Astrocyte of the cerebellum (primary cell): ENCODE measurements at regions not wholly inside any gene's neighbourhood (a gene's known extent, or its start where the extent isn't known, plus 50 kb on each side); places are given as distances from the start of the nearest gene placed in this dataset.
"Not testable (repeated sequence)": the region's sequence is repeated elsewhere in the genome, so short reads cannot be mapped to it uniquely, and the experiment has no call there.

ENCODE experiments used
- DNase-seq: peaks from one replicate; pipeline ENCODE4 v3.0.0-alpha.2; 2011; ENCODE audit warnings: low read depth
- H3K4me3 ChIP-seq: 2 replicates; pipeline ENCODE4 v1.5.1; 2011; ENCODE audit warnings: mild to moderate bottlenecking, low read depth, low read length, moderate library complexity
- in situ Hi-C: cut with HindIII; loops from 2 replicates; pipeline ENCODE4 v1.10.0; 2017; ENCODE audit warnings: low sequenced_read_pairs
- TF ChIP-seq, protein P1 (sequence below): IDR thresholded peaks from 2 replicates; pipeline ENCODE4 v1.5.1; 2012; ENCODE audit warnings: low read length, low read depth, moderate library complexity, mild to moderate bottlenecking; ENCODE audit errors: missing control alignments

DNA sequence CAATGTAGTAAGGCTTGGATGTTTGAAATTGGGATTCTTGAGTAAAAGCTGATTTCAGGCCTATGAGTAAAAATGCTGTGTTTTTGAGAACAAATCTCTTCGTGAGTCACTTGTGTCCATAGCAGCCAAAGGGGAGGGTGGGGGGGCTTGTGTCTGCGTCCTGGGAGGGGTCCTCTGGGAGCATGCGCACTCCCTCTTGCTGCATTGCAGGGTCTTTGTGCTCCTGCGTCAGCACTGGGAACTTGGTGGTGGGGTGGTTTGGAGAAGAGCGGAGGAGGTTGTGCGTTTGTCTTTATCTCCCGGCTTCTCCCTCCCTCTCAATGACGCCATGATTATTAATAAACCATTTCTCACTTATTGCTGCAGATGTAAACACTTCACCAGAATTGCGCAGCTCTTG lies 75.9 kb upstream of the NDN start:
- in situ Hi-C loops: no loop called here
- no peak overlapping the region for H3K4me3 ChIP-seq
- TF ChIP-seq, protein P1, sequence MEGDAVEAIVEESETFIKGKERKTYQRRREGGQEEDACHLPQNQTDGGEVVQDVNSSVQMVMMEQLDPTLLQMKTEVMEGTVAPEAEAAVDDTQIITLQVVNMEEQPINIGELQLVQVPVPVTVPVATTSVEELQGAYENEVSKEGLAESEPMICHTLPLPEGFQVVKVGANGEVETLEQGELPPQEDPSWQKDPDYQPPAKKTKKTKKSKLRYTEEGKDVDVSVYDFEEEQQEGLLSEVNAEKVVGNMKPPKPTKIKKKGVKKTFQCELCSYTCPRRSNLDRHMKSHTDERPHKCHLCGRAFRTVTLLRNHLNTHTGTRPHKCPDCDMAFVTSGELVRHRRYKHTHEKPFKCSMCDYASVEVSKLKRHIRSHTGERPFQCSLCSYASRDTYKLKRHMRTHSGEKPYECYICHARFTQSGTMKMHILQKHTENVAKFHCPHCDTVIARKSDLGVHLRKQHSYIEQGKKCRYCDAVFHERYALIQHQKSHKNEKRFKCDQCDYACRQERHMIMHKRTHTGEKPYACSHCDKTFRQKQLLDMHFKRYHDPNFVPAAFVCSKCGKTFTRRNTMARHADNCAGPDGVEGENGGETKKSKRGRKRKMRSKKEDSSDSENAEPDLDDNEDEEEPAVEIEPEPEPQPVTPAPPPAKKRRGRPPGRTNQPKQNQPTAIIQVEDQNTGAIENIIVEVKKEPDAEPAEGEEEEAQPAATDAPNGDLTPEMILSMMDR: no peak
- DNase-seq: no peak

DNA sequence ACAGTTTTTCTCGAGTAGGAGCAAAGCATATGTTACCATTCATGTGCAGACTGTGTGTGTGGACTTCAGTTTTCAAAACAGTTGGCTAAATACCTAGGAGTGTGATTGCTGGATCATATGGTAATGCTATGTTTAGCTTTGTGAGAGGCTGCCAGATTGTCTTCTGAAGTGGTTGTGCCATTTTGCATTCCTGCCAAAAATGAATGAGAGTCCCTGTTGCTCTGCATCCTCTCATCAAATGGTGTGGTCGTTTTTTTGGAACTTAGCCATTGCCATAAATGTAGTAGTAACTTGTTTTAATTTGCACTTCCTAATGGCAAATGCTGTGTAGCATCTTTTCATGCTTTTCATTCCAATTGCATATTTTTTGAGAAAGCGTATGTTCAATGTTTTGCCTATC lies 77.2 kb upstream of the NDN start:
- in situ Hi-C loops: no loop called here
- DNase-seq: no peak
- H3K4me3 ChIP-seq: no peak overlapping the region
- TF ChIP-seq, protein P1: no peak

DNA sequence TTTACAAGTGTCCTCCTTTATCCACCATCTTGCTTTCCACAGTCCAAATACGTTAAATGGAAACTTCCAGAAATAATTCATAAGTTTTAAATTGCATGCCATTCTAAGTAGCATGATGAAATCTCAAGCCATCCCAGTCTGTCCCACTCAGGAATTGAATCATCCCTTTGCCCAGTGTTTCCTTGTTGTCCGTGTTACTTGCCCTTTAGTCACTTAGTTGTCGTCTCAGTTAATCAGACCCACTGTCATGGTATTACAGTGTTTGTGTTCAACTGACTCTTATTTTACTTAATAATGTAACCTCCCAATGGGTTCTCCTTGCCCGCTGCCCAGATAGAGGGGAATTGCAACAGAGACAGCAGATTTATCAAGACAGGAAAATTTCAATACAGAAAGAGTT lies 77.6 kb upstream of the NDN start:
- H3K4me3 ChIP-seq: no peak overlapping the region
- DNase-seq: no peak
- in situ Hi-C loops: no loop called here
- TF ChIP-seq, protein P1: no peak

DNA sequence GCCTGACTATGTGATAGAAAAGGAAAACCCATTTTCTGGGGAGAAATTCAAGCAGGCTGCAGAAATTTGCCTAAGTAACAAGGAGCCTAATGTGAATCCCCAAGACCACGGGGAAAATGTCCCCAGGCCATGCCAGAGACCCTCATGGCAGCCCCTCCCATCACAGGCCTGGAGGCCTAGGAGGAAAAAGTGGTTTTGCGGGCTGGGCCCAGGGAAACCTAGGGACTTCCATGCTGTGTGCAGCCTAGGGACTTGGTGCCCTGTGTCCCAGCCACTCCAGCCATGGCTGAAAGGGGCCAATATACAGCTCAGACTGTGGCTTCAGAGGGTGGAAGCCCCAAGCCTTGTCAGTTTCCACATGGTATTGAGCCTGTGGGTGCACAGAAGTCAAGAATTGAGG lies 79.7 kb upstream of the NDN start:
- DNase-seq, in situ Hi-C loops, H3K4me3 ChIP-seq: not testable (repeated sequence)

DNA sequence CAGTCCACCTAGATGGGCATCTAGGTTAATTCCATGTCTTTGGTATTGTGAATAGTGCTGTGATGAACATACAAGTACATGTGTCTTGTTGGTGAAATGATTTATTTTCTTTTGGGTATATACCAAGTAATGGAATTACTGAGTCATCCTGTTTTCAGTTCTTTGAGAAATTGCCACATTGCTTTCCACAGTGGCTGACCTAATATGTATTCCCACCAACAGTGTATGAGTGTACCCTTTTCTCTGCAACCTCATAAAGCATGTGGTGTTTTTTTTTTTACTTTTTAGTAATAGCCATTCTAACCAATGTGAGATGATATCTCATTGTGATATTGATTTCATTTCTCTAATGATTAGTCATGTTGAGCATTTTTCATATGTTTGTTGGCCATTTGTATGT lies 86.0 kb upstream of the NDN start:
- in situ Hi-C loops: no loop called here
- DNase-seq: no peak
- TF ChIP-seq, protein P1: no peak
- H3K4me3 ChIP-seq: no peak overlapping the region

DNA sequence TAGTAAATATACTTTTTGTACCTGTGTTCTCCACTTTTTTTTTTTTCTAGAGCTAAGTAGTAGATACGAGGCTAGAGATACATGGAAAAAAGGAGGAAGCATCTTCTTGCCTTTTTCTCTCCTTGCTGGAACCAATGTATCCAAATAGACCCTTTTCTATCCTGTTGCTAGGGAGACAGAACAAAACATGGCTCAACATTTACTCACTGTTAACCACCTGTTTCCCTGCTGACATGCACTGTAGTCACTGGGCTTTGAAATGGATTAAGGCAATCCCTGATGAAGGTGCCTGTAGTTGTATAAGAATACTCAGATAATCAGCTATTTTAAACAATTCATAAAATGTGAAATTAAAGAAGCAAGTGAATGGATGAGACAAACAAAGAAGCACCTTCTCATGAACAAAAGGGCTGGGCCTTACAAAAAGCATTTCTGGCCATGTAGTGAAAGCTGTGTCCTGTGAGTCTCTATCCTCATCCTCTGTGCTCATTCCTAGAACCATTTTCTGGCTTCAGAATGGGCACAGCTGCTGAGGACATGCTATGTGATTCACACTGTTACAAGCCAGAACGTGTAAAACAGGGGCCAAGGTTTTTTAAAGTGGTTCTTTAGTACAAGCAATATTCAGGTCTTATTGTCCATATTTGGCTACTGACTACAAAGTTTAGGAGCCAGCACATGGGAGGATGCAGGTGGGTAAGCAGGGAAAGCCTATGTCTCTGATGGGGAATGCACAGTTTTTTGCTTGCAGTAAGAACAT lies 100.4 kb upstream of the NDN start:
- TF ChIP-seq, protein P1: no peak
- in situ Hi-C loops: no loop called here
- DNase-seq: no peak
- H3K4me3 ChIP-seq: no peak overlapping the region

DNA sequence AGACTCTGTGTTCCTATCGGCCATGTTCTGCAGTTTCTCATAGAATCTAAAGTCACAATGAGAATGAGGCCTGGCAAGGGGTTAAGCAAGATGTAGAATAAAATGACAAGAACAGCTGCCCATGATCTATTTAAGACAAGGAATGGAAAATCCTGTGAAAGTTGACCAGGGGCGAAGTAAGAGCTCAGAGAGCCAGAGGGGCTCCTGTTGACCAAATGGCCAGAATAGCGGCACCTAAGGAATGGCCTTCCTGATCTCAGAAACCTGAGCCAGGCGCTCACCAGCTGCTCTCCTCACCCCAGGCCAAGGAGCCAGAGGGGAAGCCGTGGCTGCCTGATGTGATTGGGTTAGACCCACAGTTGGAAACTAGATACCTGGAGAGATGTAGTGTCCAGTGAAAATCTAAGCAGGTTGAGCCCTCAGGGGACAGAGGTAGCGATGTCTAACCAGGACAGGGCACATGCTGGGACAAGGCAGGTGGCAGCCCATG lies 106.1 kb upstream of the NDN start:
- in situ Hi-C loops: no loop called here
- H3K4me3 ChIP-seq: no peak overlapping the region
- DNase-seq: no peak
- TF ChIP-seq, protein P1: no peak
